HCEC 1CT (cell line): ENCODE measurements at regions not wholly inside any gene's neighbourhood (a gene's known extent, or its start where the extent isn't known, plus 50 kb on each side); places are given as distances from the start of the nearest gene placed in this dataset.
"Not testable (repeated sequence)": the region's sequence is repeated elsewhere in the genome, so short reads cannot be mapped to it uniquely, and the experiment has no call there.

Experiments used
- DNase-seq: peaks from one replicate; pipeline ENCODE4 v3.0.0-alpha.2; 2017

DNA sequence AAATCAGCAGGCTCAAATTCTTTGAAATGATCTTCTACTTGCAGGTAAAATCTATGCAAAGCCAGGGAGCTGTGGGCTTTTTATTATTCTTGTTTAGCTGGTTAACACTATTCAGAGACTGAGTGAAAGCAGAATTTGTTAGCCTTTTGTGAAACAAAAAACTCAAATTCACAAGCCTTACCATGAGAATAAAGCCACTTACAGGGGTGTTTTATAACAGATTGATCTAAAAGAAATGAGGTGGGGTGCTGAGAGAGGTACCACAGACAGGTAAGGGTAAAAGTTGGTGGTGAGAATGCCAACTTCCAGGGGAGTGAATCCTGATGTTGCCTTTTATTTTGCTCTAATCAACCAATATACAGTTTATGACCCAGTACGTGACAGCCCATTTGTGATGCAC, 1585.6 kb downstream of the EFNA5 start:
- no peak for DNase-seq

GRCh38 chr5:106080535-106080934, 1590.2 kb downstream of the EFNA5 start:
- no peak for DNase-seq

- DNase-seq = no peak
These were observed 1594.1 kb downstream of the EFNA5 start for GRCh38 chr5:106076655-106077054.

DNA sequence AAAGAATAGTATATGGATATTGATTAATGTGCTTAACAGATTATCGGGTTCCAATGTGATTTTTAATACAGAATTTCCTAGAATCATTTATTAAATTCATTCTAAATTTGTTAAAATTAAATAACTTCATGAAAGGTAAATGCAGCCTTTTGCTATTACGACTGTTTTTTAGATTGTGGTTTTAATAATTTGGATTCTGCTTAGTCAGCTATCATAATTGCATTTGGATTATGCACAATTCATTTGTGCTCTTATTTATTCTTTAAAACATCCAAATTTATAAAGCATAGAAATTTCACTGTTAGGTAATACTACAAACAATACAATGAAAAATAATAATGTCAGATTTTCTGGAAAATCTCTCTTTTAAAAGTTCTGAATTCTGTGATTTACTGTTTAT, 1598.5 kb downstream of the EFNA5 start:
- DNase-seq = no peak

- DNase-seq = no peak
These were observed 1623.4 kb downstream of the EFNA5 start for GRCh38 chr5:106047341-106047740.

DNA sequence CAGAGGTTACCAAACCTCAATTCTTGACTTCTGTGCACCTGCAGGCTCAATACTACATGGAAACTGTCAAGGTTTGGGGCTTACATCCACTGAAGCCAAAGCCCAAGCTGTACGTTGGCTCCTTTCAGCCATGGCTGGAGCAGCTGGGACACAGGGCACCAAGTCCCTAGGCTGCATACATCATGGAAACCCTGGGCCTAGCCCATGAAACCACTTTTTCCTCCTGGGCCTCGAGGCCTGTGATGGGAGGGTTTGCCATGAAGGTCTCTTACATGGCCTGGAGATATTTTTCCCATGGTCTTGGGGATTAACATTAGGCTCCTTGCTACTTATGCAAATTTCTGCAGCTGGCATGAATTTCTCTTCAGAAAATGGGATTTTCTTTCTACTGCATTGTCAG, 1638.7 kb downstream of the EFNA5 start:
- not testable (repeated sequence) for DNase-seq

GRCh38 chr5:106028314-106028713, 1642.4 kb downstream of the EFNA5 start:
- no peak for DNase-seq

DNA sequence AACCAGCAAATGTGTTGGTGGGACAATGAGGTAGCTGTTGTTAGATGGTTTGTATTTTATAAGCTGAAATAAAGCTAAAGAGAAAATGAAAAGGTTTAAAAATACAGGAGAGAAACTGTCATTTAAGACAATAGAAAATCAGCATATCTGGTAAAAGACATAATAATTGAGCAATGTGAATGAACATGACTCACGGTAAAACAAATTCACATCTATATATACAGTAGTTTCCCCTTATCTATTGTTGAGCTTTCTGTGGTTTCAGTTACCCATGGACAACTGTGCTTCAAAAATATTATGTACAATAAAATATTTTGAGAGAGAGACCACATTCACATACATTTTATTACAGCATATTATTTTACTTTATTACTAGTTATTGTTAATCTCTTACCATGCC, 1649.8 kb downstream of the EFNA5 start:
- no peak for DNase-seq

- no peak for DNase-seq
These were observed 1651.5 kb downstream of the EFNA5 start for GRCh38 chr5:106019261-106019660.

DNA sequence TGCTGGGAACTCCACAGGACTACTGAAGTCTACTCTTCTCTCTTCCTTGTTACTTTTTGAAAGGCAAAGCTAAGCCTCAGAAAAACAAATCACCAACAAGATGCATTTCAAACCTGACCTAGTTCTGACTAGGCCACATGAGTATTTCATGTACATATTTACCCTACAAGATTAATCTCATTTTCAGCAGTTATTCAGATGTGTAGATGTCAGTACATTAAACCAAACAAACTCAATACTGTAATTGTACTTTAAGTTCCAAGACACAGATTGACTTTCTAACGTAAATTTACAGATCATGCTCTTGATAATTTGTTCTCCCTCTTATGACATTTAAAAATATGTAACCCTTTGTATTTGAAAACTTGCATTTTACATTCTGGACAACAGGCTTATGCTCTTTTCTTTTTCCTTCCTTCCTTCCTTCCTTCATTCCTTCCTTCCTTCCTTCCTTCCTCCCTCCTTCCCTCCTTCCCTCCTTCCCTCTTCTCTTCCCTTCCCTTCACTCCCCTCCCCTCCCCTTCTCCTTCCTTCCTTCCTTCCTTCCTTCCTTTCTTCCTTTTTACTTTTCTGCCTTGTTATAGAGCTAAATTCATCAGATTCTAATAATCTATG, 1653.4 kb downstream of the EFNA5 start:
- no peak for DNase-seq

DNA sequence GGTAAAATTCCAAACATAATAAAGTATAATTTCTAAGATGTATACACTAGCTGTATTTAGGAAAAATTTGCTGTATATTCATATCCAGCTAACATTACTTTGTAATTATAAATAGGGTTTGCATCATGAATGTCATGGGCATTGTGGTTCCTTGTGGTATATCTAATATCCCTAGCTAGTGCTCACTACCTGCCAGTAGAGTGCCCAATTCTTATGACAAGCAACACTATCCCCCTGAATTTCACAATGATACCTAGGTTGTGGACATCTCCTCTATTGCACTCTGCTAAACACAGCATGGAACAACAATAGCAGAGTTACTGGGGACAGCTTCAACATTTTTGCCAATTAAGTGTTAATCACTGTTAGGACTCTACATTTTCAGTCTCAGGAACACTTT, 1656.5 kb downstream of the EFNA5 start:
- DNase-seq = no peak

- no peak for DNase-seq
These were observed 1664.5 kb downstream of the EFNA5 start for GRCh38 chr5:106006242-106006641.

DNA sequence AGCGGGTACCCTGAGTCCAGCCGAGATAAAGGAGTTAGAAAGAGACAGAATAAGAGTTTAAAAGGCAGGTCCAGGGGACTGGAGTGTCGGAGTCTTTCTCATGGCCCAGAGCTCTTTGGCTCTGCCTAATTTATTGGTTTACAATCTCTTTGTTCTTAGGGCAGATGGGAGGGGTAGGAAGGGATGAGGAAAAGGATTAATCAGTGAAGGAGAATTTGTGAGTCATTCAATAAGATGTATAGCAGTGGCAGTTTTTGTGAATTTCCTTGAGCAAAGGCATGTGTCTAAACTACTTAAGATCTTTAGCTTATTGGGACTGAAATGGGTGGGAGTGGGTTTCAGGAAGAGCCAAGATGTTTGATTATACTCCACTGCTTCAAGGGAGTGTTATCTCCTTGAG, 1671.7 kb downstream of the EFNA5 start:
- DNase-seq = peak; percentile 28

DNA sequence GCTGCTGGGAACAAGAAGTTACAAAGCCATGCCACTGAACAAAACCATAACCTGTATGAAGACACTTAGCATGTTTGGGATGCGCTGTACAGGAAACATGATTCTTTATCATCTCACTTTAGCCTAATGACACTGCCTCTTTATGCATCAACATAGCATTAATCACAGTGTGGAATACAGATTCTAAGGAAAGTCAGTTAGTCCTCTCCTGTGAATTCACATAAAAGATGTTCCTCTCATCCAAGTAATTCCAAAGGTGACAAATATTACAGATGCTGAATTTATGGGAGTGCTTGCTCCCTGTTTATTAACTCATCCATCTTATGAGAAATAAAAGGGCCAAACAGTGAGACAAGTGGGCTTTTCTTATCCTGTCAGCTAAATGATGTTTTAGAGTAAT, 1677.7 kb downstream of the EFNA5 start:
- DNase-seq = no peak

DNA sequence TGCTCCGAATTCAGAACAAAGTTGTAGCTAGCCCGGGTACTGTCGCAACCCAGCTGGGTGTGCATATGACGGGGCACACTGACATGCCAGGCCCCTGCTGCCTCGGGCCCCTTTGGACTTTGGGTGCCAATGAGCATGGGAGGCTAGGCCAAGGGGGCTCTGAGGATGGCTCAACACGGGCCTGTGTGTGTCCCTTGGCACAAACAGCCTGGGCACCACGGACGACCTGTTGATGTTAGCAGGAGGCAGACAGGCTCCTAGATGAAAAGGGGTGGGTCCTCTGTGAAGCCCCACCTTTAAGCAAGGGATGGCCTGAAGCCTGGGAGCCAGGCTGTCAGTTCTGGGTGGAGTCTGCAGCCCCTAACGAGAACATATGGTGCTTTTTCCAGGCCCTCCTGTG, 1688.2 kb downstream of the EFNA5 start:
- no peak for DNase-seq

GRCh38 chr5:105978011-105978410, 1692.7 kb downstream of the EFNA5 start:
- no peak for DNase-seq

DNA sequence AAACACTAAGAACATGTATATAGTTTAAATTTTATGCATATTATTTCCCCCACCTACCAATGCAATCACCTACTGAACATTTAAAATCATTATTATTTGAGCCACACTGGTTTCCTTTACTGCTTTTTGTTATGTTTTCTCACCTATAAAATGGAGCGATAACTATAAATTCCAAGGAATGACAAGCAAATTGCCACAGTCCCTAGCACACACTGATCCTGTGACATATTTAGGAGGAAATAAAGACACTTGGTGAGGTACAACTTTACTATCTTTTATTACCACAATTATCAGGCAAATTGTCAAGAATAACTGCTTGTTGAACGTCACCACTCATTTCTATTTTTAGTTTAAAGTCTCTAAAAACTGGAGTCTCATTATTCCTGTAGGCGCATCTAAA, 1693.6 kb downstream of the EFNA5 start:
- no peak for DNase-seq

- no peak for DNase-seq
These were observed 1699.8 kb downstream of the EFNA5 start for GRCh38 chr5:105970919-105971318.

DNA sequence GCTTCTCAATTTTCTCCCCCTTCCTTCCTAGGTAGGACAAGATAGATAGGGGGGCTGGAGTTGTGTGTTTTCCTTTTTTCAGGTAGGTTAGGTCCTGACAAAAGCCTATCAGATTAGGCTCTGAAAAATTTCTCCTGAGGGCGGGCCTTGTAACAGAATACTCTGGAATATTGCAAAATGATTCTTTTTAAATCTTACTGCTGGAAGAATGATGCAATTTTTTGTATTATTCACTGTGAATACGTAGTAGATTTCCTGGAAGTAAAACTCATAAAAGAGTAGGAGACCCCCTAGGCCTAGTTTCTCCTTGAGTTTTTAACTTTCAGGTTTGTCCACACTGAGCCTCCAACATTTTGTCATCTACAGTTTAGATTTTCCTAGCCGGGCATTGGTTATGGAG, 1701.8 kb downstream of the EFNA5 start:
- peak; percentile 21 for DNase-seq

- DNase-seq = no peak
These were observed 1707.0 kb downstream of the EFNA5 start for GRCh38 chr5:105963696-105964255.

DNA sequence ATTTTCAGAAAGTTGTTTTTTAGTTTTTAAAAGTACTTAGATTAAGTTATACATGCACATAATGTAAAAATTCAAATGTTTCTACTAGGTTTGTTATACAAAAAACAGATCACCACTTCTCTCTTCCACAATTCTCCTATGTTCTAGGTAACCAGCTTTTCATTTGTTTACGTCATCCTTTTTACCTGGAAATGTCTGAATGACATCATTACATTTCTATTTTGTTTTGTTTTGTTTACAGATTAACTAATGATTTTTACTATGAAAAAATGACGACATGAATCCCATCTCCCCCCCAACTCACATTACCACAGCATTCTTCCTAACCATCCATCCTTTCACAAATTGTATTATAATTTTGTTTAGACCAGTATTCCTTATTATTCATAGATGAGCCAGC, 1709.2 kb downstream of the EFNA5 start:
- DNase-seq = no peak

GRCh38 chr5:105956456-105957196, 1714.1 kb downstream of the EFNA5 start:
- DNase-seq = peak; percentile 31

- peak; percentile 67 for DNase-seq
These were observed 1716.4 kb downstream of the EFNA5 start for GRCh38 chr5:105954341-105954740.

DNA sequence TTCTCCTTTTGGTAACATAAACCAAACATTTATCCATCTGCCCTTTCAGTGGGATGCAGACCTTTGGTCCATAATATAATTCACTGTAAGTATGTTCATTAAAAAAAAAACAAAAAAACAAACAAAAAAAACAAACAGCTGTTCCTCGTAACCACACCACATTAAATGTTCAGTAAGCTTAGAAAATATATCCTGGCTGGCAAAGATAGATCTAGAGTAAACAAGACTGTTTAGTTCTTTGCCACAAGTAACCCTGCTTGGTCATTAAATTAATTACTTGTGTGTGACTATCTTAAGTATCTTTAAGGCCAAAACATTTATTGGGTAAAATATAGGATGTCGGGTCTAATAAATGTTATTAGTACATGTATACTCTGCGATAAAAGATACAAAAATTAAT, 1717.1 kb downstream of the EFNA5 start:
- DNase-seq = no peak

GRCh38 chr5:105952875-105953274, 1717.9 kb downstream of the EFNA5 start:
- DNase-seq = peak; percentile 55
